Fibroblast of skin of scalp (primary cell): ENCODE measurements at regions not wholly inside any gene's neighbourhood (a gene's known extent, or its start where the extent isn't known, plus 50 kb on each side); places are given as distances from the start of the nearest gene placed in this dataset.
"Not testable (repeated sequence)": the region's sequence is repeated elsewhere in the genome, so short reads cannot be mapped to it uniquely, and the experiment has no call there.

Experiments used
- DNase-seq: peaks from one replicate; pipeline ENCODE4 v3.0.0-alpha.2; 2013

DNA sequence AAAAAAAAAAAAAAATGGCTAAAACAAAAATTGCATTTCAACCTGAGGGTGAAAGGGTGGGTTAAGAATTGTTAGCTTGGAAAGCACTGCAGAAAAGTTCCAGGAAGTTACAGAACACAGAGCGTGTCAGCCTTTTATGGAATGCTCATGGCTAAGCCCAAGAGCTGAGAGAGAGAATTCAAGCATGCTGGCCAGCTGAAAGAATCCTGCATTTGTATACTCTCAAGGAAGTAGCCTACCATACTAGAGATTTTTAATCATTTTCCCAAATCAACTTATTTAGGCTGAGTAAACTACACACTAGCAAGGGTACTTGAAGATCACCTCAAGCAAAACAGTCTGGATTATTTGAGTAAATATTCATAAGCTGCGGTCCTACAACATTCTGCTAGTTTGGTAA, 153.9 kb downstream of the KCNJ2 start:
- DNase-seq: no peak

DNA sequence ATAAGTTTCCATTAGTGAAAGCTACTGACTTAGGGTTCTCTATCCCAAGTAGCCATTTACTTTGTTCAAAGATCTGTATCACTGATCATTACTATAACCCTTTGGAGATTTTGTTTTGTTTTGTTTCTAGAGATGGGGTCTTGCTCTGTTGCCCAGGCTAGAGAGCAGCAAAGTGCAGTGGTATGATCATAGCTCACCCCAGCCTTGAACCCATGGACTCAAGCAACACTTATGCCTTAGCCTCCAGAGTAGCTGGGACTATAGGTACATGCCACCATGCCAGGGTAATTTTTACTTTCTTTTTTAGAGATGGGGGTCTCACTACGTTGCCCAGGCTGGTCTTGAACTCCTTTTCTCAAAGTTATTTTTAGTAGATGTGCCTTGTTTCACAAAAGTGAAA, 154.7 kb downstream of the KCNJ2 start:
- DNase-seq: no peak

DNA sequence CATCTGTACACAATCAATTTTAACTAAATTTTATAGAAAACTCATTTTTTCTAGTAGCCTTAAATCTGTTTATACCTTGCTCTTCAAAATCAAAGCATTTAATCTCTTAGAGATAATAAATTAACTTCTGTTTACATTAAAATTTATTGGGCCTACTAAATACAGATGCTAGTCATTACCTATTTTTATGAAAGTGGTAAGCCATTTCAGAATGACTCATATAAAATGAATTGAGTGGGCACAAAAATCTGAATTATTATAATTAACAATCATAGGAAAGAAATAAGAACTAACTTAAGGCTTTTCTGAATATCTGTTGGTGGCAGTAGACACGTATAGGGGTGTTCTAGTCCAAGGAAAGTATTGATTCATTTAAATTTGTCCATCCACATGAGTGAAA, 157.9 kb downstream of the KCNJ2 start:
- DNase-seq: no peak

DNA sequence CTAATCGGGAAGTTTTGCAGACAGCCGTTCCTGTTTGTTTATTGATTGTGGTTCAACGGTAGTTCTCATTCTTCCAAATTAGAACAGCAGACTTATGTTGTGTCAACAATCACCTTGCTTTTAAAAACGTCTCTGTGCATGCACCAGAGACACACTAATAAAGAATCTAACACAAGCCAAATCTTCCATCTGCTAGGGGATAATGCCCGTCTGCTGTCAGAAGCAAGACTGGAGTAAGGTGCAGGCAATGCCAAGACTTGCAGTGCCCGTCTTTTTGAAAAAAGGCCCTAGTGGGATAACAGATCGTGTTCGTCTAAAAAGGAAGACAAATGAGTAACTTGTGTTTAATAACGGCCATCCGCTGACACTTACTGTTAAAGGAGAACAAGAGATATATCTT, 158.4 kb downstream of the KCNJ2 start:
- no peak for DNase-seq

DNA sequence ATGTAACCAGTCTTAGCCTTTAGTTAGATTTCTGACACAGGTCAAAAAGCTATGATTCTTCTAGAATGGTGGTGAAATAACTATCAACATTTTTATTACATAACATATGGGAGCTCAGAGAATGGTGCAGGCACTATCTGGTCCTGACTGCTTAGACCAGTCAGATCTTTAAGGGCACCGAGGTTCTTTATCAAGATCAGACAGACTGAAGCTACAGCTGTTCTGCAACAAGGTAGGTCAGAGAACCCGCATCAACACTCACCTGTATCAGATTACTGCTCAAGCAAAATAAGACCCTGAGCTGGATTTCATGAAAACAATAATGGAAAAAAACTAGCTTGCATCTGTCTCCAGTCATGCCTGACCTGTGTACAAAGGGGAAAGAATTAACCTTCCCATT, 160.4 kb downstream of the KCNJ2 start:
- no peak for DNase-seq

DNA sequence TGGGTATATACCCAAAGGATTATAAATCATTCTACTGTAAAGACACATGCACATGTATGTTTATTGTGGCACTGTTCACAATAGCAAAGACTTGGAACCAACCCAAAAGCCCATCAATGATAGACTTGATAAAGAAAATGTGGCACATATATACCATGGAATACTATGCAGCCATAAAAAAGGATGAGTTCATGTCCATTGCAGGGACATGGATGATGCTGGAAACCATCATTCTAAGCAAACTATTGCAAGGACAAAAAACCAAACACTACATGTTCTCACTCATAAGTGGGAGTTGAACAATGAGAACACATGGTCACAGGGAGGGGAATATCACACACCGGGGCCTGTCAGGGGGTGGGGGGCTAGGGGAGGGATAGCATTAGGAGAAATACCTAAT, 161.7 kb downstream of the KCNJ2 start:
- DNase-seq: not testable (repeated sequence)

DNA sequence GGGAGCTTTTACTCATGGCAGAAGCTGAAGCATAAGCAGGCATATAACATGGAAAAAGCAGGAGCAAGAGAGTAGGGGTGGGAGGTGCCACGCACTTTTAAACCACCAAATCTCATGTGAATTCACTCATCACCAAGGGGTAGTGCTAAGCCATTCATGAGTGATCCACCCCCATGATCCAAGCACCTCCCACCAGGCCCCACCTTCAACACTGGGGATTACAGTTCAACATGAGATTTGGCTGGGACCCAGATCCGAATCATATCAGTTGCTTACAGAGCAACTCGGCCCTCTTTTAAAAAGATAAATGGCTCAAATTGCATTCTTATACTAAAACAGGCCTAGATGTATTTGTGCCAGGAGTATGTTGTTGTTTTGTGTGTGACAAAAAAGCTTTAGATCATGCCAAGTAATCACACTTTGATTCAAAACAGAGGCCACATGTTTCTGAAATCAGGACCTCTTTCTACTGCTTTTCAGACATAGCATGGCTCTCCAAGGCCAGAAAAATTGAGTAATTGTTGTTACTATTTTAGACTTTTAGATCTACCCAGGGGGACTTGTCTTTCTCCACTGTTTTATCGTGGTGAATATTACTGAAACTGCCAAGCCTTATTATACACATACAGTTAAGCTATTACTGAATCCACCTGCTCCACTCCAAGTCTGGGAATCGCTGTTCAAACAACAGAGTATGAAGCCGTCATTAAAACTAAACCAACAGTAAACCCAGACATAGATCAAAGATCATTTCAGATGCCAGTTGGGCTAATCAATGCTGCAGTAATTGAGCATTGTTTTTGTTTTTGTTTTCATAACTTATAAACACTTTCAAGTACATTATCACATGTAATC, 163.3 kb downstream of the KCNJ2 start:
- no peak for DNase-seq

DNA sequence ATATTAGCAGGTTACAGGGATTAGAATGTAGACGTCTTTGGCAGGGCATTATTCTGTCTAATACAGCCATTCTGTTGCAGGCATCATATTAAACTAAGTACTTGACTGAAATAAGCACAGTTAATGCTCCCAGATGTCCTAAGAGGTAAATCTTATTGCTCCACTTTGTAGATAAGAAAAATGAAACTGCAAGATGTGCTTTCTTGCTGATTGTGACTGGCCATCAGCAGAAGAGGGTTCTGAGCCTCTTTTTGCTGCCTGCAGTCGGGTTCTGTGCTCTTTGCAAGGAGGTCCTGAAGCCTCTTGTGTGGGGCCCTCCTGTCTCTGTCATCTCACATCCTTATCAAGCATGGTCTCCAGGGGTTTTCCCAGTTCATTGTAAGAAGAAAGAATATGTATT, 167.1 kb downstream of the KCNJ2 start:
- no peak for DNase-seq

DNA sequence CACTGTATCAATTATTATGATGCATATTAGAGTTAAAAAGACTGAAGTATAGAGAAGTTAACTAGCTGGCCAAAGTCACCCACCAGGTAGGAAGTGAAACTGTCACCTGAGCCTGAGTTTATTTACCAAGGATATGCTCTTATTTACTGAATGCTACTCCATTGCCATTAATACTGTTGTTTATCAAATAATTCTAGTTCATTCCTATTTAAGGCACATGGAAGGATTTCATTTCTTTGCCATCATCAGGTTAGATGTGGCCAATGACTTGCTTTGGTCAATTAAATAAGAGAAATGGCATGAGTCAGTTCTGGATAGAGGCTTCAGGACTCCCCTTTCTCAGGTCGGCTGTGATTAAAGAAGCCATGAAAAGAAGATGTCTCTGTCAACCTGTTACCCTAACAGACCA, 169.6 kb downstream of the KCNJ2 start:
- DNase-seq: no peak

DNA sequence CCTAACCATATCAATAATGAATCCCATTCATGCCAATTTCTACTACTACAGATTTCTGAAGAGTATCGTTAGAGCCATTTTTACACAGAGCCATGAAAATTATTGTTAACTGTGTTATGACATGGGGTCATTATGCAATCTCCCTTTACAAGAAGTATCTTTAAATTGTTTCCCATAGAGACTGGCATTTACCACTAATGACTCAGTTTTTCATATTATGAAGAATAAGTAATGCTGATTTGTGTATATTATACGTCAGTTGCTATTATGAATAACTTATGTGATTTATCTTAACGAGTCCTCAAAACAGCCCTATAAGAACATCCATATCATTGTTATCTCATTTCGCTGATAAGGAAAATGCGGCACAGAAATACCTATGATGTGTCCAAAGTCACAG, 173.8 kb downstream of the KCNJ2 start:
- no peak for DNase-seq

DNA sequence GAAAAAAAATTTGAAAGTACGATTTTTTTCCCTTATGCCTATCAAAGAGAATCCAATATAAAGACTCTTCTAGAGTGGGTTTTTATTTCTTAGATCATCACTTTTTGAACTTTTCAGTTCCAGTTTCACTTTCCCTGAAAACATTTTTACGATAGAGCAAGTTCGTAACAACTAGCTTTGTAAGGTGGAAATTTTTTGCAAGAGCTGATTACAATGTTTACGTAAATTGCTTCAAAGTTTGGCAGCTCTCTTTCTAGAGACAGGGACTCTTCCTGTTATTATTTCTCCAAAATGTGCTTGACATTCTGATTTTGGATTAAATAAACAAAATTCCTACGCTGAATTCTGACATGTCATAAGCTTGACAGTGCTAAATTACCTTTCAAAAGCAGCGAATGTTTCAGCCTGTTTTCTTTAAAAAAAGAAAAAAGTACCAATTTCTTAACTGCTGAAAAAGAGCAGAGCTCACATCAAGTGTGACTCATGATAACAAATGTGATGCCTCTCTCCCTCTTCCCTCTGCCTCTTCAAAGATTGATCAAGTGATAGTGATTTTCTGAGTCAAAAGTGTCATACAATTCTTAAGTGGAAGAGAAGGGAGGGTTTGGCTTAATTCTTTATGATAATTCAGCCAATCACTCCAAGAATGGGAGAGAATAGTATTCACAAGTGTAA, 175.2 kb downstream of the KCNJ2 start:
- DNase-seq: no peak

DNA sequence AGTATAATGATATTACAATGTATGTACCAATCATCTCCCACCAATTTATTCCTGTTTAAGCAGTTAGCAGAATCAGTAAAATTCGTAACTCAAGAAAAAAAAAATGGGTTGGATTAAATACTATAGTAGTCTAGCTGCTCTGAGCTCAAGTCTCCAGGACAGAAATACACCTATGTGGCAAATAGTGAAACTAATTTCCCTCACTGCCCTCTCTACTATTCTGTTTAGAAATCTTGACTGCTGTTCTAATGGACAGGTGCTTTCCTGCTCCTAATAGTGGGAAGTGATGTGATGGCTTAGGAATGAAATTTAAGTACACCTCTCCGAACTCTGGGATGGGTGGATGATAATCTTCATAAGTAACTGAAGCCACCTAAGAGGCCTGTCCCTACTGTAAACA, 175.7 kb downstream of the KCNJ2 start:
- DNase-seq: no peak

DNA sequence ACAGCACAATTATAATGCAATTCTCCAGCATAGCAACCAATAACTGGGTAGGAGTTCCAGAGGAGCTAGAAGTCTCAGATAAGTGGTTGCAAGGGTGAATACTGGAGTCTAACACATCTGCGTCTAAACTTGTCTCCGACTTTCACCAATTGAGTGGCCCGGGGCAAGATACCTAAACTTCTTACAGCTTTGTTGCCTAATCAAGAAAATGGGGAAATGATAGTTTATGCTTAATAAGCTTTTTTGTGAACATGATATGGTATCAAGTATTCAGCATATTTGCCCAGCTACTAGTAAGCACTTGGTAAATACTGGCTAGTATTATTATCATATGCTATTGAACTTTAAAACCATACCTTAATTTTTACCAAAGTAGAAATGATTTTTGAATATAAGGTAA, 183.5 kb downstream of the KCNJ2 start:
- no peak for DNase-seq

DNA sequence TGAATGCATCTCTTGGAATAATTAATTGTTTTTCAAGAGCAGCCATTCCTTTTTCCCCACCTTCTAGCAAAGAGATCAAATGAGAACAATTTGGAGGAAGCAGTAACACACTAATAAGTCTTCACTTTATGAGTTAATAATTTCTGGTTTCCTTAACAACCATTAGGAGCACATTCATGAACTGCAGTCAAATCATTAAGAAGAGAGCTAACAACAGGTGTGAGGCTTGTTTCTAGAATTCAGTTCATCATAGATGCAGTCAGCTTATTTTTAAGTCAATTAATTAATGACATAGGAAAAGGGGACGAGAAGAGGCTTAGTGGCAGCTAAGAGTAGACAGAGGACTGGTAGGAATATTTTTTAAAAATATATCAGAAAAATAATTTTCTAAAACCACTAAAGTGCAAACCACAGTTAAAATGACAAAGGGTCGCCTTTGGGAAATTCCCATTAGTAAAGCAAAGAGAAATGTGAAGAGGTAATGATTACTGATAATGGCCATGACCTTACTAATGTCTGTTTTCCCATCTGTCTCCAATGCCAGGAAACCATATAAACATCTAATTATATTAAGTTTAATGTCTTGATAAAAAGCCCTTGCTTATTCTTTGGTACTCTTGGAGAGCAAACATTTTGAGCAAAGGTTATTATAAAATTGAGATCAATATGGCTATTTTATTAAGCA, 184.2 kb downstream of the KCNJ2 start:
- DNase-seq: no peak

DNA sequence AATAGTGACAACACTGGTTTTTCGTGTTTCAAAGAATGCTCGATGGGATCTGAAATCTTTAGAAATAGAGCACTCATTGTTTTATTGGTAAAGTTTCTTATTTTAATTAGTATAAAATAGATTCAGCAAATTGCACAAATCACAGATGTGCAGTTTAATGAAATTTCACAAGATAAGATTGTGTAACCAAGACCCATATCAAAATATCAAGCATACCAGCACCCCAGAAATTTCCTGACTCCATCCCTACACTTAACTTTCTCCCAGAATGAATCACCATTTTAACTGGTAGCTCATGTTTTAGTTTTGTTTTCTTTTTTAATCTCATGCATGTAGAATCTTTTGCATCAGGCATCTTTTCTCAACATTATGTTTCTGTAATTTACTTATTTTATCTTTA, 185.9 kb downstream of the KCNJ2 start:
- DNase-seq: peak; percentile 3

DNA sequence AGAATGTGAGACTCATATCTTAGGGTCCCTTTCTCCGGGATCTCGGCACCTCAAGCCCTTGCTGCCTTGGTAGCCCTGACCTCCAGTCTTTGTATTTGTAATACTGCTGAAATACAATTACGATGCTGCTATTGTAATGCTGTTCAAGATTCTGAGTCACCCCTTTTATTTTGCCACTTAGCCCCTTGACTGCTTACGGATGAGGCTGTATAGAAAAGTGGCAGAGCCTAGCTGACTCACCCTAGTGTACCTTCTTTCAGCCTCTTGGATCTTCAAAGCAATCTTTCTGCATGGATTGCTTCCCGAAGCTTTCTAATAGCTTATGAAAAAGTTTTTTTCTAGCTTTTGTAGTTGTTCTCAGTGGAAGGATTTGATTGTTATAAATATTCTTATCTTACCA, 187.9 kb downstream of the KCNJ2 start:
- no peak for DNase-seq

DNA sequence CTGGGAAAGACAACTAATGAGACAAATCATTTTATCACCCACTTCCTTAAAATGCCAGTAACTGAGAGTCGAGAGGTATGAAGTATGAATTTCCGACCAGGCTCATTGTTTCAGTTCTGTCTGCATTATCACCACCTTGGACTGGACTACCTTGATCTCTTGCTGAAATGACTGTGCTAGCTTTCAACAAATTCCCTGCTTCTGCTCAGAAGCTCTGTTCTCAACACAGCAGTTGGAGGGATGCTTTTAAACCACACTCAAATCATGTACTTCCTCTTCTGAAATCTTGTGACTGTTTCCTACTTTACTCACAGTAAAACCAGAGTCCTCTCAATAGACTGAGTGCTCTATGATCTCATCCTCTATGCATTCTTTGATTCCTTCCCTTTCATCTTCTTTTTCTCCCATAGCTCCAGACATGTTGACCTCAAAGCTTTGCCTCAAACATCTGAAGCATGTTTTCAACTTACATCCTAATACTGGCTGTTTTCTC, 195.8 kb downstream of the KCNJ2 start:
- peak; percentile 63 for DNase-seq

DNA sequence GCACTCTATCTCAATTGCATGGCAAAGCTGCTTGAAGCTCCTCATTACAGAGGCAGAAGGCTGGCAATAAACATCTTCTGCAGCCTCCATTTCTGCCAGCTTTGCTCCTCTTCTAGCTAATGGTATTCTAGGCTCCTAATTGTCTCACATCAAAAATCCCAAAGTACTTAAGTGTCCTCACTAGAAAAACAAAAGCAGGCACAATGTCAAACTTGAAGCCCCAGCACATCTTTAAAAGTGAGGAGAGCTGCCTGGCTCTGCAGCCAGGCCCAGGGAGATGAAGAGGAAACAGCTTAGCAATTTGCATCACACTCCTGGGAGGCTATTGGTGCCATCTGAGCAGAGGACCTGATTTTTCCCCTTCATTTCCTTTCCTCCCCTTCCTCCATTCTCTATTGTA, 197.1 kb downstream of the KCNJ2 start:
- DNase-seq: no peak

DNA sequence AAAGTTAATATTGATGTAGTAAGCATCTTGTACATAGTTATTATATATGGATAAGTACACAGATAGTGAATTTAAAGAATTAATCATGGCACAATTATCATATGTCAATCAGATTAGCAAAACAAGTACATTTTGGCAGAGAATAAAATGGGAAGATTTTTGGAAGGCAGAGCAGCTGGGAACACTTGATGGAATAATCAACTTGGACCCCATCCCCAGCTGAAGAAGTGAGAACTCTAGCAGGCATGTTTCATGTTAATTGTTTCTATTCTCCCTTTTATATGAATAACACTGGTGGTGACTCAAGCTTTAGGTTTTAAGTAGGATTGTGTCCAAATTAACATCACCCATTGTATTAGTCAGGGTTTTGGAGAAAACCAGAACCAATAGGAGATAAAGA, 198.7 kb downstream of the KCNJ2 start:
- no peak for DNase-seq

DNA sequence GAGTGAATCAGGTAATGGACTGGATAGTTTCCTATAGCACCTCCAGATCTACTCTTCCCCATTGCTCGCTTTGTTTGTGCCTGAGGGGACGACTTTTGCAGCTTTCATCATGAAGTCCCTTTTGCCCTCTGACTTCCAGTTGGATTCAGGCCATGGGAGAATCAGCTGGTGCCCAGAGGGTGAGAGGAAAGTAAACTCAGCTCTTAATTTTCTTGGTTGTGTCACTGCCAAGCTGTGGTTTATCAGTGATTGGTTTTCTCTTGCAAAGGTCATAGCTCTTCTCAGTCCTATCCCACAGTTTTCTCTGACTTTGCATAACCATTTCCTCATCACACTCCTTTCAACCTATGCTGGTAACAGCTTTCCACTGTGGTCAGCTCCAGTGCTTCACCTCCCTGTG, 200.1 kb downstream of the KCNJ2 start:
- no peak for DNase-seq

DNA sequence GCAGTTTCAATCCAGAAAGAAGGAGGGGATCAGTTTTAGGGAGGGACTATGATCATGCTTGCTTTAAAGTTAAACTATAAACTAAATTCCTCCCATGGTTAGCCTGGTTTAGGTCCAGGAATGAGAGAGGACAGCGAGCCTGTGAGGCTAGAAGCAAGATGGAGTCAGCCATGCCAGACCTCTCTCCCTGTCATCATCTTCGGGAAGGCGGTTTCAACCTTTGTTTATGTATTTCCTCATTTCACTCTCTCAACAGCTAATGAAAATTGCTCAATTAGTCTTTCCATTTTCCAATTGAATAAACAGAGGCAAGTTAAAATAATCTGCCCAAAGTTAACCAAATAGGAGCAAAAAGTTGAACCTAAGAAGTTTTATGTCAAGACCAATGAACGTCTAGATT, 201.5 kb downstream of the KCNJ2 start:
- no peak for DNase-seq

DNA sequence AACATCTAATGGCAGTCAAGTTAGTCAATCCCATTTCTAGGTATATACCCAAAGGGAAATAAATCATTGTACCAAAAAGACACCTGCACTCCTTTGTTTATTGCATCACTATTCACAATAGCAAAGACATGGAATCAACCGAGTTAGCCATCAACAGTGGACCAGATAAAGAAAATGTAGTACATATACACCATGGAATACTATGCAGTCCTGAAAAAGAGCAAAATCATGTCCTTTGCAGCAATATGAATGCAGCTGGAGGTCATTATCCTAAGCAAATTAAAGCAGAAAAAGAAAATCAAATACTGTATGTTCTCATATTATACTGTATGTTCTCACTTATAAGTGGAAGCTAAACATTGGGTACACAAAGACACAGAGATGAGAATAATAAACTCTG, 204.0 kb downstream of the KCNJ2 start:
- DNase-seq: no peak

DNA sequence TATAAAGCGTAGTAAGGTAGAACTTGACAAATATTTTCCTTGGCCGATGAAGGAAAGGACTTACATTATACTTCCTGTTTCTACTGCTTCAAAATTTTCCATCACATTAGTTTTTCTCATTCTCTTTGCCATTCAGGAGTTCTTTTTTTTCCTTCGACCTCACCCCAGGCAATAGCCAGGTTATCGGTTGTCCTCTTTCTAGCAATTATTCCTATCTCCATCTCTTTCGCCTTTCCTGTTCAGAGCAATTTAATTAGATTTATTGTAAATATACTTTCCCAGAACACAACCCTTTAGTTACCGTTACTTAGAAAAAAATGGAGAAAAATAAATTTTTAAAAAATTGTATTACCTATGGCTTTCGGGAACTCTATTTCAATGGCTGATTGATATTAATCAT, 205.2 kb downstream of the KCNJ2 start:
- no peak for DNase-seq

DNA sequence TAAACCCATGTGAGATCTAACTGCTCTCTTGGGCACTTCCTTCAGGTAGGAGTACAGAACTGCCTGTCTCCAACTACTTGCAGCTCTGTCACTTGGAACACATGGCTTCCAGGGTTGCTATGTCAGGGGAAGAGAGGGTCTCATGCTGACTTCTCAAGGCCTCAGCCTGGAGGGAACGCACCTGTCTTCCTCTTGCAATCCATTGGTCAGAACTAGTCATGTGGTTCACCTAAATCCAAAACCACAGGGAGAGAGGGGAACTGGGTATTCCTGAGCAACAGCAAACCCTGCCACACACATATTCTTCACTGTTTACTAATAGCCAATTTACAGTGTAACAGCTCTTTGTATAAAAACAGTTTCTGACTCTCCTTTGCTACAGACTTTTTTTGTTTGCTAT, 206.1 kb downstream of the KCNJ2 start:
- no peak for DNase-seq
